Breast epithelium (tissue), 4 donors: ENCODE measurements at regions not wholly inside any gene's neighbourhood (a gene's known extent, or its start where the extent isn't known, plus 50 kb on each side); places are given as distances from the start of the nearest gene placed in this dataset.
A peak's percentile ranks its signal among the peaks of the same experiment; 100 is the strongest.
"Not testable (repeated sequence)": the region's sequence is repeated elsewhere in the genome, so short reads cannot be mapped to it uniquely, and the experiment has no call there.

Experiments used
- DNase-seq, 2 donors: peaks; one replicate each; pipeline ENCODE4 v3.0.0-alpha.2; 2019; ENCODE audit warnings: low spot score in 2 of 2
- H3K27ac ChIP-seq, 2 donors: fragments of 200-600 bp; sonication (generic) in 1 of 2; one replicate each; pipeline ENCODE4 v1.5.1; 2016 to 2019; ENCODE audit warnings: mild to moderate bottlenecking in 1 of 2
- H3K27me3 ChIP-seq, 2 donors: fragments of 200-600 bp; sonication (generic) in 1 of 2; one replicate each; pipeline versions ENCODE4 v1.5.1 to v1.6.0; 2017 to 2019; ENCODE audit warnings: control low read depth in 1 of 2, mild to moderate bottlenecking in 1 of 2
- H3K36me3 ChIP-seq: fragments of 200-600 bp; one replicate; pipeline ENCODE4 v1.5.1; 2019
- H3K4me1 ChIP-seq, 2 donors: fragments of 200-600 bp; sonication (generic); one replicate each; pipeline ENCODE4 v1.5.1; 2016 to 2019; ENCODE audit warnings: control low read depth in 1 of 2
- H3K4me3 ChIP-seq, 3 donors: fragments of 200-600 bp; sonication (generic); 1 replicate in 2 of 3; 2 replicates in 1 of 3; pipeline ENCODE4 v1.5.1; 2016 to 2019; ENCODE audit warnings: mild to moderate bottlenecking in 3 of 3, moderate library complexity in 2 of 3
- H3K9me3 ChIP-seq, 2 donors: fragments of 200-600 bp; sonication (generic) in 1 of 2; one replicate each; pipeline ENCODE4 v1.5.1; 2016 to 2019; ENCODE audit warnings: control low read depth in 1 of 2
- POLR2A ChIP-seq: fragments of 450-650 bp; IDR thresholded peaks from one replicate; pipeline ENCODE4 v1.6.1; 2016; ENCODE audit warnings: antibody characterized with exemption, mild to moderate bottlenecking, moderate library complexity
- POLR2AphosphoS5 ChIP-seq, 3 donors: sonication (generic); formaldehyde crosslinking; IDR thresholded peaks; one replicate each; pipeline ENCODE4 v1.6.1; 2017; ENCODE audit warnings: antibody characterized with exemption in 3 of 3
- intact Hi-C: fragments of 100-400 bp; cut with DNase I; formaldehyde crosslinking; loops from one replicate; pipeline ENCODE4 v1.15.1; 2023; ENCODE audit warnings: low total_unique reads
- TF ChIP-seq, protein P1 (sequence below), 3 donors: fragments of 450-650 bp; IDR thresholded peaks; one replicate each; pipeline ENCODE4 v1.5.1; 2016 to 2017; ENCODE audit warnings: antibody characterized with exemption in 3 of 3, mild to moderate bottlenecking in 3 of 3, moderate library complexity in 3 of 3

GRCh38 chr2:239551206-239551605 lies 150.4 kb upstream of the HDAC4 start:
- H3K9me3 ChIP-seq: no peaks in the 10 kb centered on the region
- TF ChIP-seq, protein P1, sequence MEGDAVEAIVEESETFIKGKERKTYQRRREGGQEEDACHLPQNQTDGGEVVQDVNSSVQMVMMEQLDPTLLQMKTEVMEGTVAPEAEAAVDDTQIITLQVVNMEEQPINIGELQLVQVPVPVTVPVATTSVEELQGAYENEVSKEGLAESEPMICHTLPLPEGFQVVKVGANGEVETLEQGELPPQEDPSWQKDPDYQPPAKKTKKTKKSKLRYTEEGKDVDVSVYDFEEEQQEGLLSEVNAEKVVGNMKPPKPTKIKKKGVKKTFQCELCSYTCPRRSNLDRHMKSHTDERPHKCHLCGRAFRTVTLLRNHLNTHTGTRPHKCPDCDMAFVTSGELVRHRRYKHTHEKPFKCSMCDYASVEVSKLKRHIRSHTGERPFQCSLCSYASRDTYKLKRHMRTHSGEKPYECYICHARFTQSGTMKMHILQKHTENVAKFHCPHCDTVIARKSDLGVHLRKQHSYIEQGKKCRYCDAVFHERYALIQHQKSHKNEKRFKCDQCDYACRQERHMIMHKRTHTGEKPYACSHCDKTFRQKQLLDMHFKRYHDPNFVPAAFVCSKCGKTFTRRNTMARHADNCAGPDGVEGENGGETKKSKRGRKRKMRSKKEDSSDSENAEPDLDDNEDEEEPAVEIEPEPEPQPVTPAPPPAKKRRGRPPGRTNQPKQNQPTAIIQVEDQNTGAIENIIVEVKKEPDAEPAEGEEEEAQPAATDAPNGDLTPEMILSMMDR (IDR thresholded peaks at IDR 0.05): no peak
- TF ChIP-seq POLR2A: no peak
- TF ChIP-seq POLR2AphosphoS5 (IDR thresholded peaks at IDR 0.05): no peak
- H3K27ac ChIP-seq: no peak overlapping the region
- intact Hi-C loops: no loop called here
- H3K4me3 ChIP-seq: no peak overlapping the region
- DNase-seq: peak in 1 of 2 donors; percentile 37
- no peaks in the 10 kb centered on the region for H3K4me1 ChIP-seq
- H3K27me3 ChIP-seq: peaks cover 0 to 23% of the 10 kb centered on the region in 2 donors
- no peaks in the 10 kb centered on the region for H3K36me3 ChIP-seq

GRCh38 chr2:239550357-239550756 lies 149.5 kb upstream of the HDAC4 start:
- no peaks in the 10 kb centered on the region for H3K36me3 ChIP-seq
- TF ChIP-seq POLR2A: no peak
- TF ChIP-seq POLR2AphosphoS5 (IDR thresholded peaks at IDR 0.05): no peak
- TF ChIP-seq, protein P1 (IDR thresholded peaks at IDR 0.05): no peak
- no peak overlapping the region for H3K27ac ChIP-seq
- intact Hi-C loops: no loop called here
- no peak overlapping the region for H3K4me3 ChIP-seq
- no peaks in the 10 kb centered on the region for H3K9me3 ChIP-seq
- DNase-seq: peak in 1 of 2 donors; percentile 12
- peaks cover 0 to 30% of the 10 kb centered on the region in 2 donors for H3K27me3 ChIP-seq
- no peaks in the 10 kb centered on the region for H3K4me1 ChIP-seq

DNA sequence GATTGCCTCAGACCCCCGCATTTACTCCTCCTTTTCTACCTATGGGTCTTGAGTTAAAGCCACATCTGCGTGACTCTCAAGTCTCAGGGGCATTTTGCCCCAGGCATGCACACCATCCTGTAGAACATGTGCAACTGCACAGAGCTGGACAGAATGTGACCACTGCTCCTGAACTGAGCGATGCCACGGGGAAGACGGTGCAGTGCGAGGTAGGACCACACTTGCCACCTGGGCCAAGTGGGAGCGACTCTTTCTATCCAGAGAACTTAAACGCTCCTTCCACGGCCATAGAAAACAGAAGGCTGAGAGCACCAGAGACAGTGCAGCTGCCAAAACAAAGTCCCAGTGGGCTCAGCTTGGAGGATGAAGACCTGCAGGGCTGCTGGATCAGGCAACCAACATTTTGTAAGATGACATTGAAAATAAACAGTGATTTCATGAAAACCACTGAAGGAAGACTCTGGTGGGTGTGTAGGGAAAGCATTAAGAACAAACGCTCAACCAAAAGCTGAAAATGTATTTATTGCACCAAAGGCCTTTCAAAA lies 149.0 kb upstream of the HDAC4 start:
- peak in 1 of 2 donors; percentile 17 for DNase-seq
- intact Hi-C loops: no loop called here
- peaks cover 0 to 31% of the 10 kb centered on the region in 2 donors for H3K27me3 ChIP-seq

GRCh38 chr2:239548965-239549595 lies 148.3 kb upstream of the HDAC4 start:
- intact Hi-C loops: no loop called here
- no peaks in the 10 kb centered on the region for H3K4me1 ChIP-seq

More for the DNA sequence above, 149.0 kb upstream of the HDAC4 start:
- no peak overlapping the region for H3K27ac ChIP-seq
- no peaks in the 10 kb centered on the region for H3K36me3 ChIP-seq
- H3K4me3 ChIP-seq: no peak overlapping the region
- TF ChIP-seq POLR2A (no peak), POLR2AphosphoS5 (IDR thresholded peaks at IDR 0.05) (no peak)
- TF ChIP-seq, protein P1 (IDR thresholded peaks at IDR 0.05): no peak
- H3K4me1 ChIP-seq: no peaks in the 10 kb centered on the region
- H3K9me3 ChIP-seq: no peaks in the 10 kb centered on the region

GRCh38 chr2:239548451-239548871 lies 147.6 kb upstream of the HDAC4 start:
- Histone ChIP-seq H3K27me3 (peaks cover 0 to 27% of the 10 kb centered on the region in 2 donors), H3K36me3 (no peaks in the 10 kb centered on the region), H3K27ac (no peak overlapping the region), H3K4me1 (no peaks in the 10 kb centered on the region), H3K4me3 (no peak overlapping the region), H3K9me3 (no peaks in the 10 kb centered on the region)
- intact Hi-C loops: no loop called here
- TF ChIP-seq POLR2A (no peak), POLR2AphosphoS5 (IDR thresholded peaks at IDR 0.05) (no peak)
- TF ChIP-seq, protein P1 (IDR thresholded peaks at IDR 0.05): no peak
- DNase-seq: peak in 1 of 2 donors; percentile 17

More at GRCh38 chr2:239548965-239549595, 148.3 kb upstream of the HDAC4 start:
- Histone ChIP-seq H3K27ac (no peak overlapping the region), H3K4me3 (no peak overlapping the region), H3K27me3 (peaks cover 0 to 29% of the 10 kb centered on the region in 2 donors), H3K36me3 (no peaks in the 10 kb centered on the region), H3K9me3 (no peaks in the 10 kb centered on the region)
- DNase-seq: no peak
- TF ChIP-seq, protein P1 (IDR thresholded peaks at IDR 0.05): no peak
- TF ChIP-seq POLR2AphosphoS5 (IDR thresholded peaks at IDR 0.05): no peak
- TF ChIP-seq POLR2A: no peak

DNA sequence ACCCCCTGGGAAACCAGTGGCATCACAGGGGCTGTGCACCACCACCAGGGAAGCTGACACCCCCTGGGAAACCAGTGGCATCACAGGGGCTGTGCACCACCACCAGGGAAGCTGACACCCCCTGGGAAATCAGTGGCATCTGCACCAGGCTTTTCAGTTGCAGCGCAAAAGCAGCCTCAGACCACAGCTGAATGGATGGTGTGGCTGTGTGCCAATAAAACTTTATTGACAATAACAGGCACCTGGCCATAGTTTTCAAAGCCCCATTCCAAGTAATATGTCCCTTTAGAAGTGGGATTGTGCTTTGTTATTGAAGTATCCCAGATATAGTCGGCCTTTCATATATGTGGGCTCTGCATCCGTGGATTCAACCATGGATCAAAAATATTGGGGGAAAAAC lies 146.3 kb upstream of the HDAC4 start:
- H3K36me3 ChIP-seq, intact Hi-C loops, H3K27ac ChIP-seq, DNase-seq, H3K4me1 ChIP-seq, H3K4me3 ChIP-seq, H3K9me3 ChIP-seq: not testable (repeated sequence)
- peaks cover 0 to 24% of the 10 kb centered on the region in 2 donors for H3K27me3 ChIP-seq
